Liver (tissue), 8 donors: ENCODE measurements at regions not wholly inside any gene's neighbourhood (a gene's known extent, or its start where the extent isn't known, plus 50 kb on each side); places are given as distances from the start of the nearest gene placed in this dataset.

Source experiments
- DNase-seq: peaks from one replicate; pipeline ENCODE4 v3.0.0-alpha.2; 2017; ENCODE audit warnings: low spot score
- H3K27ac ChIP-seq, 2 donors: one replicate each; pipeline ENCODE4 v1.7.0; 2013; ENCODE audit warnings: inconsistent platforms in 2 of 2, low read length in 2 of 2, control low read depth in 1 of 2, low read depth in 1 of 2, mild to moderate bottlenecking in 1 of 2
- H3K27me3 ChIP-seq, 4 donors: one replicate each; pipeline versions ENCODE4 v1.6.1 to v1.7.0; 2013; ENCODE audit warnings: low read length in 3 of 4, inconsistent platforms in 1 of 4, mild to moderate bottlenecking in 1 of 4, moderate library complexity in 1 of 4; ENCODE audit not compliant: control insufficient read depth in 4 of 4, insufficient read depth in 4 of 4
- H3K36me3 ChIP-seq, 4 donors: one replicate each; pipeline versions ENCODE4 v1.6.1 to v1.7.0; 2013; ENCODE audit warnings: low read length in 3 of 4, mild to moderate bottlenecking in 3 of 4, low read depth in 1 of 4, moderate library complexity in 1 of 4; ENCODE audit not compliant: control insufficient read depth in 4 of 4, insufficient read depth in 3 of 4
- H3K4me1 ChIP-seq, 4 donors: one replicate each; pipeline versions ENCODE4 v1.6.1 to v1.7.0; 2013; ENCODE audit warnings: low read length in 3 of 4, mild to moderate bottlenecking in 3 of 4, moderate library complexity in 1 of 4; ENCODE audit not compliant: control insufficient read depth in 4 of 4, insufficient read depth in 4 of 4
- H3K4me3 ChIP-seq, 3 donors: one replicate each; pipeline versions ENCODE4 v1.6.1 to v1.7.0; 2013; ENCODE audit warnings: low read length in 3 of 3, control low read depth in 1 of 3, low read depth in 1 of 3, mild to moderate bottlenecking in 1 of 3
- H3K9ac ChIP-seq, 2 donors: one replicate each; pipeline ENCODE4 v1.7.0; 2013; ENCODE audit warnings: low read length in 2 of 2, mild to moderate bottlenecking in 2 of 2, moderate library complexity in 2 of 2, control low read depth in 1 of 2, low read depth in 1 of 2
- H3K9me3 ChIP-seq, 4 donors: one replicate each; pipeline versions ENCODE4 v1.6.1 to v1.7.0; 2013; ENCODE audit warnings: low read length in 3 of 4; ENCODE audit not compliant: control insufficient read depth in 4 of 4
- ATF3 ChIP-seq: IDR thresholded peaks from 2 replicates; pipeline ENCODE4 v1.6.1; 2016; ENCODE audit warnings: antibody characterized with exemption
- CTCF ChIP-seq: fragments of 150-350 bp; IDR thresholded peaks from 2 replicates; pipeline ENCODE4 v1.5.1; 2017; ENCODE audit warnings: improper control_type of control experiment, low read depth, low read length; ENCODE audit not compliant: missing input control
- EGR1 ChIP-seq, 2 donors: IDR thresholded peaks; 2 replicates each; pipeline ENCODE4 v1.6.1; 2016 to 2018; ENCODE audit warnings: antibody characterized with exemption in 2 of 2, low read depth in 2 of 2
- FOXA1 ChIP-seq: IDR thresholded peaks from 2 replicates; pipeline ENCODE4 v1.6.1; 2016; ENCODE audit warnings: antibody characterized with exemption
- FOXA2 ChIP-seq: IDR thresholded peaks from 2 replicates; pipeline ENCODE4 v1.6.1; 2016; ENCODE audit warnings: antibody characterized with exemption
- HNF4A ChIP-seq, 2 donors: conservative IDR thresholded peaks; 2 replicates each; pipeline ENCODE4 v1.6.1; 2016; ENCODE audit warnings: antibody characterized with exemption in 2 of 2, mild to moderate bottlenecking in 2 of 2
- HNF4G ChIP-seq: IDR thresholded peaks from 2 replicates; pipeline ENCODE4 v1.6.1; 2016; ENCODE audit warnings: antibody characterized with exemption
- JUND ChIP-seq, 2 donors: IDR thresholded peaks; 2 replicates each; pipeline ENCODE4 v1.6.1; 2016; ENCODE audit warnings: antibody characterized with exemption in 2 of 2
- NR2F2 ChIP-seq: IDR thresholded peaks from 2 replicates; pipeline ENCODE4 v1.6.1; 2016; ENCODE audit warnings: antibody characterized with exemption
- RAD21 ChIP-seq, 2 donors: IDR thresholded peaks; 2 replicates each; pipeline ENCODE4 v1.6.1; 2016; ENCODE audit warnings: antibody characterized with exemption in 2 of 2, mild to moderate bottlenecking in 2 of 2
- REST ChIP-seq: IDR thresholded peaks from 2 replicates; pipeline ENCODE4 v1.6.1; 2016; ENCODE audit warnings: antibody characterized with exemption, mild to moderate bottlenecking
- RXRA ChIP-seq, 2 donors: IDR thresholded peaks; 2 replicates each; pipeline ENCODE4 v1.6.1; 2017 to 2018; ENCODE audit warnings: antibody characterized with exemption in 2 of 2, mild to moderate bottlenecking in 1 of 2
- SP1 ChIP-seq: IDR thresholded peaks from 2 replicates; pipeline ENCODE4 v1.6.1; 2018; ENCODE audit warnings: antibody characterized with exemption, mild to moderate bottlenecking
- TAF1 ChIP-seq: conservative IDR thresholded peaks from 2 replicates; pipeline ENCODE4 v1.6.1; 2016; ENCODE audit warnings: antibody characterized with exemption, mild to moderate bottlenecking
- YY1 ChIP-seq: IDR thresholded peaks from 2 replicates; pipeline ENCODE4 v1.6.1; 2016; ENCODE audit warnings: antibody characterized with exemption, mild to moderate bottlenecking
- WGBS: extraction: QIAGEN DNeasy Blood & Tissue Kit; methylation state at CpG from one replicate; pipeline ENCODE4 v1.1.7; 2013; 5-methylcytosine and 5-hydroxymethylcytosine counted together
- donor health status: healthy.
- donor health status: healthy.
- donor health status: healthy.
- donor health status: healthy.
- donor health status: healthy.

GRCh38 chr15:36291501-36291900 lies 287.9 kb upstream of the CDIN1 start:
- no peak overlapping the region for H3K9ac ChIP-seq
- H3K4me3 ChIP-seq = no peak overlapping the region
- H3K27me3 ChIP-seq = peaks cover 0 to 2% (median 0%) of the 10 kb centered on the region in 4 donors
- H3K36me3 ChIP-seq = no peaks in the 10 kb centered on the region
- H3K9me3 ChIP-seq = no peaks in the 10 kb centered on the region
- no peak for TF ChIP-seq REST
- no peak for TF ChIP-seq TAF1
- no peak for TF ChIP-seq NR2F2
- TF ChIP-seq FOXA1 = no peak
- TF ChIP-seq SP1 = no peak
- no peak for TF ChIP-seq HNF4G
- TF ChIP-seq JUND (IDR thresholded peaks at IDR 0.05) = no peak
- TF ChIP-seq RAD21 (IDR thresholded peaks at IDR 0.05) = no peak
- TF ChIP-seq ATF3 = no peak
- TF ChIP-seq FOXA2 = no peak
- no peak for TF ChIP-seq HNF4A (conservative IDR thresholded peaks at IDR 0.05)
- H3K4me1 ChIP-seq = no peaks in the 10 kb centered on the region
- WGBS = 75% methylated on average over 3 of the region's 3 CpGs
- no peak for DNase-seq
- H3K27ac ChIP-seq = no peak overlapping the region

- H3K4me1 ChIP-seq = no peaks in the 10 kb centered on the region
- no peak overlapping the region for H3K9ac ChIP-seq
- no peaks in the 10 kb centered on the region for H3K36me3 ChIP-seq
- no peak overlapping the region for H3K4me3 ChIP-seq
- peaks cover 0 to 2% (median 0%) of the 10 kb centered on the region in 4 donors for H3K27me3 ChIP-seq
- DNase-seq = no peak
- WGBS = 30% methylated on average over 1 of the region's 1 CpG
- H3K27ac ChIP-seq = no peak overlapping the region
- no peak for TF ChIP-seq CTCF
- TF ChIP-seq RXRA (IDR thresholded peaks at IDR 0.05) = no peak
- no peak for TF ChIP-seq EGR1 (IDR thresholded peaks at IDR 0.05; ENCODE audit: low read depth in 2 of 2)
- no peak for TF ChIP-seq HNF4G
- no peak for TF ChIP-seq ATF3
- no peak for TF ChIP-seq YY1
- no peak for TF ChIP-seq REST
- TF ChIP-seq FOXA2 = no peak
- H3K9me3 ChIP-seq = no peaks in the 10 kb centered on the region
Measured at GRCh38 chr15:36294359-36294758, 285.1 kb upstream of the CDIN1 start.
